Right lobe of liver (tissue), 4 donors: ENCODE measurements at regions not wholly inside any gene's neighbourhood (a gene's known extent, or its start where the extent isn't known, plus 50 kb on each side); places are given as distances from the start of the nearest gene placed in this dataset.

Experiments used
- CTCF ChIP-seq, 4 donors: fragments of 200-600 bp in 3 of 4; fragments of 450-650 bp in 1 of 4; IDR thresholded peaks; one replicate each; pipeline versions ENCODE4 v1.5.1 to v1.8.0; 2016 to 2022; ENCODE audit warnings: antibody characterized with exemption in 4 of 4, mild to moderate bottlenecking in 2 of 4
- POLR2A ChIP-seq: fragments of 450-650 bp; IDR thresholded peaks from one replicate; pipeline ENCODE4 v1.6.1; 2017; ENCODE audit warnings: antibody characterized with exemption, mild to moderate bottlenecking
- donor health status: DM: no; HTN: no; CAD: no.
- donor health status: DM: no; HTN: no; CAD: no.
- donor health status: DM: no; HTN: yes; CAD: no.

GRCh38 chr5:101532430-101532829 lies 629.3 kb upstream of the ST8SIA4 start:
- TF ChIP-seq CTCF (IDR thresholded peaks at IDR 0.05): no peak
- no peak for TF ChIP-seq POLR2A
